Thymus (tissue), 11 donors: ENCODE measurements at regions not wholly inside any gene's neighbourhood (a gene's known extent, or its start where the extent isn't known, plus 50 kb on each side); places are given as distances from the start of the nearest gene placed in this dataset.

Source experiments
- DNase-seq, 9 donors: peaks; one replicate each; pipeline ENCODE4 v3.0.0-alpha.2; 2013; ENCODE audit warnings: low spot score in 9 of 9, low read depth in 6 of 9, missing footprints in 1 of 9
- H3K27ac ChIP-seq, 2 donors: one replicate each; pipeline ENCODE4 v1.5.1; 2013; ENCODE audit warnings: control low read depth in 1 of 2, low read depth in 1 of 2, low read length in 1 of 2, mild to moderate bottlenecking in 1 of 2, moderate library complexity in 1 of 2
- H3K27me3 ChIP-seq, 2 donors: one replicate each; pipeline ENCODE4 v1.5.1; 2013; ENCODE audit warnings: low read length in 1 of 2; ENCODE audit not compliant: control insufficient read depth in 2 of 2, insufficient read depth in 1 of 2
- H3K36me3 ChIP-seq, 2 donors: one replicate each; pipeline ENCODE4 v1.5.1; 2013; ENCODE audit warnings: low read length in 1 of 2, mild to moderate bottlenecking in 1 of 2, moderate library complexity in 1 of 2; ENCODE audit not compliant: control insufficient read depth in 2 of 2, insufficient read depth in 2 of 2
- H3K4me1 ChIP-seq, 2 donors: one replicate each; pipeline ENCODE4 v1.5.1; 2013; ENCODE audit warnings: low read length in 2 of 2; ENCODE audit not compliant: control insufficient read depth in 2 of 2, insufficient read depth in 2 of 2
- H3K4me3 ChIP-seq, 2 donors: one replicate each; pipeline ENCODE4 v1.5.1; 2013; ENCODE audit warnings: low read length in 2 of 2, control low read depth in 1 of 2, mild to moderate bottlenecking in 1 of 2
- H3K9me3 ChIP-seq, 2 donors: one replicate each; pipeline ENCODE4 v1.5.1; 2013; ENCODE audit warnings: low read length in 1 of 2, mild to moderate bottlenecking in 1 of 2; ENCODE audit not compliant: control insufficient read depth in 2 of 2, insufficient read depth in 1 of 2
- WGBS: extraction: QIAGEN DNeasy Blood & Tissue Kit; methylation state at CpG from one replicate; pipeline ENCODE4 v1.1.7; 2013; 5-methylcytosine and 5-hydroxymethylcytosine counted together
- donor health status: healthy.

DNA sequence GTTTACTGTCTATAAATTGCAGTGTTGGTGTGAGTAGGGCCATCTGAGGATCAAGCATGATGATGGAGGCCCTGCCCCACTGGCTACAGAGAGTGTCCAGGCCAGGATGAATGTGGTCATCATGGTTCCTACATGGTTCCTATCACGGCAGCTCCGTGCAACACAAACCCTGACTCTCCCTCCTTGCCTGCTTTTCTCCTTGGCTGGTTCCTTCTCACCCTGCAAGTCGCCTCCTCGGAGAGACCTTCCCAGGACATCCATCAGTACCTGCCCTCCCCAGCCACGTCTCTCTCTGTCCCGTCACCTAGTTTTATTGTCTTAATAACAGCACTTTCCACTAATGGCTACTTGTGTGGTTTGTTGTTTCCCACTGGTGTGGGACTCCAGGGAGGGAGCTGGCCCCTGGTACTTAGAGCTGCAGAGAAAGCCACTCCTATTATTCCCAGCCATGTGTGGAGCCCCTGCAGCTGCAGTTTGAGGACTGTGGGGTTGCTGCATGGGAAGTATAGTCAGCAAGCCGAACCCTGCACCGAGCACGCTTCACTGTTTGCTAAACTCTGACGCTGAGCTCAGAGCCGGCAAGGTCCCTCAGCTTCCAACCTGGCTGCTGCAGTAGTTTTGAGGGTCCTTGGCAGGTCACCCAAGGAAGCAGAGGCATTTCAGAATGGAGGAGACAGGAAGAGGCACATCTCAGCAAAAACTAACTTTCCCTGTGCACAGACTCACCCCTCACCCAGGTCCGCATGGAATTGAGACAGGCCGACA is 146.4 kb upstream of the VSTM2B start:
- no peak for DNase-seq
- Histone ChIP-seq H3K4me1 (no peaks in the 10 kb centered on the region), H3K4me3 (no peak overlapping the region), H3K36me3 (no peaks in the 10 kb centered on the region), H3K27ac (no peak overlapping the region), H3K9me3 (no peaks in the 10 kb centered on the region), H3K27me3 (peaks cover 0 to 6% of the 10 kb centered on the region in 2 donors)
- WGBS, result 45% methylated on average over 13 of the region's 13 CpGs

- Histone ChIP-seq H3K27me3 (peaks cover 0 to 6% of the 10 kb centered on the region in 2 donors), H3K4me1 (no peaks in the 10 kb centered on the region), H3K36me3 (no peaks in the 10 kb centered on the region), H3K4me3 (no peak overlapping the region), H3K27ac (no peak overlapping the region), H3K9me3 (no peaks in the 10 kb centered on the region)
- DNase-seq, result no peak
- WGBS, result 89% methylated on average over 5 of the region's 5 CpGs
These were observed 145.2 kb upstream of the VSTM2B start for GRCh38 chr19:29380581-29380980.

- no peak overlapping the region for H3K27ac ChIP-seq
- H3K4me1 ChIP-seq, result no peaks in the 10 kb centered on the region
- peaks cover 0 to 6% of the 10 kb centered on the region in 2 donors for H3K27me3 ChIP-seq
- WGBS, result 88% methylated on average over 17 of the region's 17 CpGs
- DNase-seq, result no peak
- no peaks in the 10 kb centered on the region for H3K9me3 ChIP-seq
- no peaks in the 10 kb centered on the region for H3K36me3 ChIP-seq
- no peak overlapping the region for H3K4me3 ChIP-seq
These were observed 144.2 kb upstream of the VSTM2B start for GRCh38 chr19:29381353-29382203.

DNA sequence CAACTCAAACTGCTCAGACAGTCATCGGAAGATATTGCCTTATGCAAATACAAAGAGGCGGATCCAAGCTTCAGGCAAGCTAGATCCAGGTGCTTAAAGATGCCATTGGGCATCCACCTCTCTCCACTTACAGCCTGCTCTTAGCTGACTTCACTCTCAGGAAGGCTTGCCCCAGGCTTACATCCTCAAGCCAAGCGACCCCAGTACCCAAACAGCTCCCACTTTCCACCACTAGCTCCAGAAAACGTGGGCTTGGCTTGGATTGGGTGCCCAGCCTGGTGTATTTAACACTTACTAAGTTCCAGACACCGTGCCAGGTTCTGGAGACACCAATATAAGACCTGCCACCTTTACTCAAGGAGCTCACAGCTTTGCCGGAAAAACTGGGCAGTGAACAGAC is 142.1 kb upstream of the VSTM2B start:
- H3K4me3 ChIP-seq, result no peak overlapping the region
- H3K4me1 ChIP-seq, result no peaks in the 10 kb centered on the region
- H3K27me3 ChIP-seq, result peaks cover 0 to 6% of the 10 kb centered on the region in 2 donors
- H3K36me3 ChIP-seq, result no peaks in the 10 kb centered on the region
- DNase-seq, result no peak
- no peaks in the 10 kb centered on the region for H3K9me3 ChIP-seq
- WGBS, result 77% methylated on average over 6 of the region's 6 CpGs
- no peak overlapping the region for H3K27ac ChIP-seq

DNA sequence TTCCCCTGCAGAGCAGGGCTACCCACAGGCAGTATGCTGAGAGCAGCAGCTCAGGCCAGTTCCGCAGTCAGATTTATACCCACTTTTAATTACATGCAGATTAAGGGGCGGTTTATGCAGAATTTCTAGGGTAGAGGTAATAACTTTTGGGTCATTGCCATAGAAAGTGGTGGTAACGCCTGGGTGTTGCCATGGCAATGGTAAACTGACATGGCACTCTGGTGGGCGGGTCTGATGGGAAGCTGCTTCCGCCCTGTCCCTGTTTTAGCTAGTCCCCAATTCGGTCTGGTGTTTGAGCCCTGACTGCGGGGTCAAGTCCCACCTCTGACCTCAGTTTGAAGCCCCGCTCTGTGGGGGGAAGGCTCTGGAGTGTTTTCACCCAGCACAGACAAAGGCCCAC is 141.1 kb upstream of the VSTM2B start:
- no peaks in the 10 kb centered on the region for H3K9me3 ChIP-seq
- H3K36me3 ChIP-seq, result no peaks in the 10 kb centered on the region
- H3K27me3 ChIP-seq, result peaks cover 0 to under 1% of the 10 kb centered on the region in 2 donors
- 78% methylated on average over 8 of the region's 8 CpGs for WGBS
- H3K27ac ChIP-seq, result no peak overlapping the region
- DNase-seq, result no peak
- no peak overlapping the region for H3K4me3 ChIP-seq
- no peaks in the 10 kb centered on the region for H3K4me1 ChIP-seq

DNA sequence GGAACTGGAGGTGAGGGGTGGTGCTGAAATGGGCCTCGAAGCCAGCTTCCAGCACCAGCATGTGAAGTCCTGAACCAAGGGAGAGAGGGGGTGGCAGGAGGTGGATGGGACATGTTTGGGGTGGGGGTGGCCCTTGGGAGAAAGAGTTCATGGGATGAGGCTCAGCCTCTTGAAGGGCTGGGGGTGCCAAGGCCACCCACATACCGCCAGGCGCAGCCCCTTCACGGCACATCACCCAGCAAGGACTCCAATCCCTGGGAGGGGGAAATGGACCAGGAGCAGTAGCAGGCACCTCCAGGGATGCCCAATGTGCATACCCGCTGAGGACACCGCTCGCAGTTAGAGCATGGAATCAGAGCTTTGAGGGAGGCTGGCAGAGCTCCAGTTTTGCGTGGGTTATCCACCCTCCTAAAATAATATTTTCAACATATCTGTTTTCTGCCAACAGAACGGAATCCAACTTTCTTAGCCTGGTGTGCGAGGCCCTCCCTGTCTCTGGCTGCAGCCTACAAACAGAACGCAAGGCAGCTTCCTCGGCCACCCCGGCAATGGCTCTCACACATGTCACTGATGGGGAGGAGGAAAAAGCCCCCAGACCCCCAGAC is 140.5 kb upstream of the VSTM2B start:
- no peak overlapping the region for H3K4me3 ChIP-seq
- H3K9me3 ChIP-seq, result no peaks in the 10 kb centered on the region
- H3K27ac ChIP-seq, result no peak overlapping the region
- no peaks in the 10 kb centered on the region for H3K4me1 ChIP-seq
- no peak for DNase-seq
- no peaks in the 10 kb centered on the region for H3K27me3 ChIP-seq
- 88% methylated on average over 13 of the region's 13 CpGs for WGBS
- H3K36me3 ChIP-seq, result no peaks in the 10 kb centered on the region

DNA sequence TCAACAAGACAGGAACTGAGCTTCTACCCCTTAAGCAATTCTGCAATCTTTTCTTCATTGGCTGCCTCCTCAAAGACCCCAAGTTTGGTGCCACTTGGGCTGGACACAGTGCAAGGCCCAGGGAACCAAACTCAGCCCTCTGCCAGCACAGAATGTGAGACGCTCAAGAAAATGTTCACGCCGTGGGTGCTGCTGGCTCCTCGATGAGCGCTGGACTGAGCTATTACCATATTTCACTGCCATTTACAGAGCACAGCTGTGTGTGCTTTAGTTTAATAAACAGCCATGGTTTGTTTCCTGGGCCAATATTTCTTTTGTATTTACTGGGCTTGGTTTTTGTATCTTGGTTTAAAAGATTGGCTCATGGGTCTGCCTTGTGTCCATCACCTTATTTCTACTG is 138.8 kb upstream of the VSTM2B start:
- no peaks in the 10 kb centered on the region for H3K36me3 ChIP-seq
- no peaks in the 10 kb centered on the region for H3K9me3 ChIP-seq
- no peak for DNase-seq
- no peaks in the 10 kb centered on the region for H3K4me1 ChIP-seq
- H3K27ac ChIP-seq, result no peak overlapping the region
- no peak overlapping the region for H3K4me3 ChIP-seq
- H3K27me3 ChIP-seq, result no peaks in the 10 kb centered on the region
- 95% methylated on average over 5 of the region's 5 CpGs for WGBS

DNA sequence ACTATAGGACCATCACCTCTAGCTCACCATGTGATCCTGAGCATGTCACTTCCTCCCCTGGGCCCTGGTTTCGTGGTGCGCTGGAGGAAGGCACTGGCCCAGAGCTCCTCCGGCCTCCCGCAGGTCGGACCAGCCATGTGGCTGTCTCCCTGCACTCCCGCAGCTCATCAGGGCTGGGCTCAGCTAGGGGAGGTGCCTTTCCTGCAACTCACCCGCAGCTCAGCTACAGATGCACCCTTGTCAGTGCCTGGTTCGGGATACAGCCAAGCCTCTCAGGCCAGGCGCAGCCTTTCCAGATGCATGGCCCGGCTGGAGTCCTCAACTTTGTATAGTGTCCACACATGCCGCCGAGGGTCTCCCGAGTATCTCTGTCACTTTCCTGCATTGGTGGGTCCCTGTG is 138.2 kb upstream of the VSTM2B start:
- H3K4me1 ChIP-seq, result no peaks in the 10 kb centered on the region
- H3K36me3 ChIP-seq, result no peaks in the 10 kb centered on the region
- H3K27ac ChIP-seq, result no peak overlapping the region
- DNase-seq, result no peak
- no peaks in the 10 kb centered on the region for H3K9me3 ChIP-seq
- no peaks in the 10 kb centered on the region for H3K27me3 ChIP-seq
- 86% methylated on average over 13 of the region's 13 CpGs for WGBS
- H3K4me3 ChIP-seq, result no peak overlapping the region

- WGBS, result 58% methylated on average over 3 of the region's 3 CpGs
- Histone ChIP-seq H3K4me3 (no peak overlapping the region), H3K36me3 (no peaks in the 10 kb centered on the region), H3K27ac (no peak overlapping the region), H3K9me3 (no peaks in the 10 kb centered on the region), H3K27me3 (no peaks in the 10 kb centered on the region), H3K4me1 (no peaks in the 10 kb centered on the region)
- no peak for DNase-seq
These were observed 136.3 kb upstream of the VSTM2B start for GRCh38 chr19:29389495-29389894.
